ENCODE measurements at regions not wholly inside any gene's neighbourhood (a gene's known extent, or its start where the extent isn't known, plus 50 kb on each side); places are given as distances from the start of the nearest gene placed in this dataset.
"Not testable (repeated sequence)": the region's sequence is repeated elsewhere in the genome, so short reads cannot be mapped to it uniquely, and the experiment has no call there.

GRCh38 chr10:109729895-109730294 is 193.4 kb downstream of the XPNPEP1 start:
- DNase-seq: not testable (repeated sequence)

DNA sequence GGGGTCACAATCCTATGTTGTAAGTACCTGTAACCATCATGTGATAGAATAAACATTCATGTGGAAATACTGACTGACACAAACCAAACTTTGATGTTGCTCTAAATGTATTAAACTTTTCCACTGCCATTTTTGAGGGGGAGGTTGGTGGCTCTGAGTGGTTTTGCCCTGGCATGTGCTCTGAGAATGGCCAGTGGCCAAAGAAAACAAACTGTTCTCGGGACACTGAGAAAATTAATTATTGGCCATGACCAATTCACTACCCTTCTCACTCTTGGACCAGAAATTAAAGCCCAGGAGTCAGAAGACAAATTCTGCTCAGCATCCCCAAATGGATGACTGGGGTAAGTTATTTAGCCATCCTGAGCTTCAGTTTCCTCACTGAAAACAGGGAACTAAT is 195.9 kb downstream of the XPNPEP1 start:
- peak; percentile 61 for DNase-seq

DNA sequence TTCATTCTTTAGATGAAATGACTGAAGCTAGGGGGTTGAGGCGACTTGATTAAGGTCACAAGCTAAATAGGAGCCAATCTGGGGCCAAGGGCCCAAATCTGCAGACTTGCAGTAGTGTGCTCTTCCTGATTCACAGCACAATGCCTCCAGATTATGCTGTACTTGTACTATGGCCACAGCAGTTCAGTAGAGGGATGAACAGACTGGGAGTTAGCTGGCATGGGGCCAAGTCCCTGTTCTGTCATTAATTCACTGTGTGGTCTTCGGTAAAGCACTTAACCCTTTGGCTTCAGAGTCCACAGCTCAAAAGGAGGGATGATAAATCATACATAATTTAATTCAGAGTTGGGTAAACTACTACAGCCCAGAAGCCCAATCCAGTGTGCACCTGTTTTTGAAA is 196.8 kb downstream of the XPNPEP1 start:
- peak; percentile 70 for DNase-seq

DNA sequence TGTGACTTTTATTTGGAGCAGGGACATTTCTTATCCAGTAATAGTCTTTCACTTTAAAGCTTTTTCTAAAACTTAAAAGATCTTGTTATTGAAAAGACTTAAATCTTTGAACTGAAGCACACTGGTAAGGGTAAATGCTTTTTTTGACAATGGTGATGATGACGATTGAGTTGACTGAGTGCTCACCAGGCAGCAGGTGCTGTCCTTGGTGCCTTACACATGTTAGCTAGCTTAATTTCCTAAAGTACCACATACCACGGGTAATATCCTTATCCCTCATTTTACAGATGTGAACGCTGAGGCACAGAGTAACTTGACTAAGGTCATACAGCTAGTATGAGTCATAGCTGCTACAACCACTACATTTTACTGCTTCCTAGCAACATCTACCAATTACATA is 200.0 kb downstream of the XPNPEP1 start:
- no peak for DNase-seq

DNA sequence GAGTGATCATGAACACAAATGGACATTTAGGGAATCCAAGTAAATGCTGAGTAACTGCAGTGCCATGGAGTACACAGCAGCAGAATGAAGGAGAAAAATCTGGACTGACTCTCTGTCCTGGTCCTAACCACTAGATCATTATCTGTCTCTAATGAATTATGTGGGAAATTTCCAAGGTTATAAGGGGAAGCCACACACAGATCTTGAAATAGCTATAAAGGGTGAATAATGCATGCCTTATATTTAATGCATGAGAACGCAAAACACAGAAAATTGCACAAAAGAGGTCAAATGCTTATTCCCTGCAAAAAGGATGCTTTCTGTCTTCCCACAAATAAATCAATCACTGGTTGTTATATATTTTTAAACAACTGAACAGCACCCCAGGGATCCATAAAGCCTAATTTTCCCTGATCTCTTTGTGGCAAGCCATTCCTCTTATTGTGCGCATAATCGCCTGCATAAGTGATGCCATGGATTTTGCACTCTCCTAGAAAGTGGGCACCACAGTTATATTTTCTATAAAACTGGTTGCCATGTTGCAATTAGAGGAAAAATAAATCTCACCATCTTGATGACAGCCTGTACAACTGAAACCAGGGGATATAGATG is 201.8 kb downstream of the XPNPEP1 start:
- no peak for DNase-seq

GRCh38 chr10:109706026-109706560 is 217.2 kb downstream of the XPNPEP1 start:
- DNase-seq: no peak

DNA sequence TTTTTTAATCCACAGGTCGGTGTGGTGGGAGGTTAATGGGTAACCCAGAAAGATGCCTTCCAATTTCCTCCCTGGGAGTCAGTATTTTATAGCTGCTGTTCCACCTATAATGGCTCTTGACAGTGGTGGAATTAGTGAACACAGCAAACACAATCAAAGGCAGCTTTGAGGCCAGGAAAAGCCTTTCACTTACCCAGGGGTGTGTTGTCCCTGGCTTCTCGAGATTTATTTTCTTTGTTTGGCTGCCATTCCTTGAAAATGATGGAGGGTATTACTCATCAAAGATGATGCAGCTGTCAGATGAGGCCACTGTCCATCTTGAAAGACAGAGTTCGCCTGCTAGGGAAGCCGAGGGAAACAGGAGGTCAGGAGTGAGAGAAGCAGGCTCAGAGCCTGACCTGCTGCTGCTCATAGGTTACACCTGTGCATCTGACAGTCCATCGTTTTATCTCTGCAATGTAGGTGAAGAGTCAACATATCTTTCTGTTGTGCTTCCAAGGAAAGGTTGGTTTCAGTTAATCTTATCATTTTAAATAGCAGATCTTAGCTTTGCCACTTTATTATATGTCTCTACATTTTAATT is 221.6 kb downstream of the XPNPEP1 start:
- DNase-seq: no peak

DNA sequence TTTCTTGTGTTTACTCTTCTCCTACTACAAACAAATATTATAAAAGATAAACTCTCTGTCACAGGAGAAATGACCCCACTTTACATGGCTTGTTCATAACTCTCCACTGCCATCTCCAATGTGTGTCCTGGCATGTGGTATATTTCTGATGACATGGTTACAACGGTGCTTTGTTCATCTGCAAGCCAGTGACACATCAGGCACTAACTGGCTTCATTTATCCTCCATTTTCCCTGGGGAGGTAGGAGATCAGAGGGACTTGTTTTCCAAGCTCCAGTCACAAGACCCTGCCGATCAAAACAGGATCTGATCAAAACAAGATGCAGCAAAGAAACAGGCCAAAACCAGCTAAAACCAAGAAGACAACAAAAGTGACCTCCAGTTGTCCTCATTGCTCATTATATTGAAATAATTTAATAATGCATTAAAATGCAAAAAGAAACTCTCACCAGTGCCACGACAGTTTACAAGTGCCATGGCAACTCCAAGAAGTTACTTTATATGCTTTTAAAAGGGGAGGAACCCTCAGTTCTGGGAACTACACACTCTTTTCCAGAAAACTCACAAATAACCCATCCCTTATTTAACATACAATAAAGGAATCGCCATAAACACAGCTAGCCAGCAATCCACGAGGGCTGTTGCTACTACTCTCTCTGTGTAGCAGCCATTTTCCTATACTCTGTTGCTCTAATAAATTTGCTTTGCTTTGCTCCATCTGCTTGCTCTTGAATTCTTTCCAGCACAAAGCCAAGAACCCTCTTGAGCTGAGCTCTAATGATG is 224.2 kb downstream of the XPNPEP1 start:
- no peak for DNase-seq

- peak; percentile 81 for DNase-seq
These were observed 225.2 kb downstream of the XPNPEP1 start for GRCh38 chr10:109698086-109698485.

GRCh38 chr10:109696981-109697775 is 226.1 kb downstream of the XPNPEP1 start:
- no peak for DNase-seq

DNA sequence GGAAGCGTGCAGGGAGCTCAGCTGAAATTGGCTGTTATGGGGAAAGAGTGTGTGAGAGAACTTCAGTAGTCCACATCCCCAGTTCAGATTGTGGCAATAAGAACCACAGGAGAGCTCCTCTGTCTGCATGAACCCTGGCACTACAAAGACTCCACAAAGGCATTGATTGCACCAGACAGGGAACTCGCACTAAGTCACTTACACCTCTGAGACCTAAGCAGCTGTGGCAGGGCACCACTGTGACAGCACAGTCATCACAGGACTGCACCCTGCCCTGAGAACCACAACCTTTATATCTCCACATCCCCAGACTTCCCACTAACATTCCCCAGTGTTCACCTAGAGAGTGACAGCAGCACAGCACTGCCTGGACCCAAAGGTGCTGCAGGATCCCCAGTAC is 226.8 kb downstream of the XPNPEP1 start:
- no peak for DNase-seq

- no peak for DNase-seq
These were observed 227.3 kb downstream of the XPNPEP1 start for GRCh38 chr10:109695988-109696387.

DNA sequence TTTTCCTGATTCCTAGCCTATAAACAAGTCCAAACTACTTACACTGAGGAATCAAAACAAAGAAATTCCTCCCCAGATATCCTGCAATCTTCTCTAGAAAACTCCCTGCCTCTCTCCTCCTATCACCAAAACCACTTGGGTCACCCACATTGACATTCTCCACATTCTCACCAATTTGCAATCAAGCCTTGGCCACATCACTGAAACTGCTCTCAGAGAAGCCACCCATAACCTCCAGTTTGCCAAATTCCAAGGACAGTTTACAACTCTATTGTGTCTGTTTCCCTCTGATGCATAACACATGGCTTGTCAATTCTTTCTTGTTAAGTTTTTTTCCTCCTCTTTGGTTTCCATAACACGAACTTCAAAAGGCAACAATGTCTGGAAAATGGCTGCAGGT is 233.5 kb downstream of the XPNPEP1 start:
- DNase-seq: peak; percentile 45

DNA sequence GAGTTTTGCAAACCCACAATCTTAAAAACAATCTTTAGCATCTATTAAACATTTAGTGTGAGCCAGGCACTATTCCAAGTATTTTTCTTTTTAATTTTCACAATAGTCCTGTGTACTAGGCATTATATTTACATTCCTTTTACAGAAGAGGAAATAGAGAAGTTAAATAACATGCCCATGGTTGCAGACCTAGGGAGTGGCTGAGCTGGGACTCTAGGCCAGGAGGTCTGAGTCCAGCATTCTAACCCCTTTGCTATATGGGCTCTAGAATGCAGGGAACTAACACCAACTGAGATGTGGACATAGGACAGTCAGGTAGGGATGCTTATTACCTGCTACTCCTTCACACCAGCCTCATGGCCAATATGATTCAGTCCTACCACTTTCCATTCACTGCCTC is 243.8 kb downstream of the XPNPEP1 start:
- no peak for DNase-seq

GRCh38 chr10:109678857-109679256 is 244.5 kb downstream of the XPNPEP1 start:
- DNase-seq: no peak

GRCh38 chr10:109676703-109677102 is 246.6 kb downstream of the XPNPEP1 start:
- no peak for DNase-seq

DNA sequence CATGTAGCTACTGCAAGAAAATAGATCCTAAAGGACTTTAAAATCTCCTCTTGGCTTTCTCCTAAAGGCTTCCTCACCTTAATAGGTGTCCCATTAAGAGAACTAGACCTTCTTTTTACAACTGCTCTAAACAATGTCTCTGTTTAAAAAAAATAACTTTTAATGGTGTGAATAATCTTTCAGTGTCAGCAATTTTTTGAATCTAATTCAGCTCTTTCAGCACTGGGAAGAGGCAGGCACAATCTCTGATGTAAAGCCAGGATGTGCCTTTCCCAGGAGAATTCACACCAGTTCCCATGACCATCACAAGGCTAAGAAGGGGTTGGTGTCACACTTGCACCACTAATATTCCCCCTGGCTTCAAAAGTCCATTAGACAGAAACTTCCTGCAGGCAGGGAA is 254.6 kb downstream of the XPNPEP1 start:
- DNase-seq: no peak

- no peak for DNase-seq
These were observed 255.1 kb downstream of the XPNPEP1 start for GRCh38 chr10:109668154-109668665.

DNA sequence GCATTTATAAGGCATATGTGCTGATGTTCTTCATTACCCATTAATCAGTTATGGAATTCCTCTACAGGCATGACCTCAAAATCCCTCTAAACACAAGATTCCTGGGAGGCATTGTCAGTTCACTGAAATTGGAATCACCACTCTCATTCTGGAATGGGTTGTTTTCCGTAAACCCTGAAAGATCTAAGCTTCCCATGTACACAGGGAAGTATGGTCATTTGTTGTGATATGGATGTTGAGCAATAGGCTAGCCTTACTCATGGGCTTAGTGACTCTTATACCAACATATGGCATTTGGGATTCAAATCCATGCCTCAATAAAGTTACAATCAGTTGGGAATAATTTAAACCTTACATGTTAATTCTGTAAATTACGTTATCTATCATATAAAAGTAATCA is 258.0 kb downstream of the XPNPEP1 start:
- no peak for DNase-seq

- DNase-seq: no peak
These were observed 258.8 kb downstream of the XPNPEP1 start for GRCh38 chr10:109664554-109664953.

- no peak for DNase-seq
These were observed 260.2 kb downstream of the XPNPEP1 start for GRCh38 chr10:109663122-109663521.

GRCh38 chr10:109652612-109653011 is 270.7 kb downstream of the XPNPEP1 start:
- DNase-seq: not testable (repeated sequence)
